Parathyroid adenoma (tissue), 2 donors: ENCODE measurements at regions not wholly inside any gene's neighbourhood (a gene's known extent, or its start where the extent isn't known, plus 50 kb on each side); places are given as distances from the start of the nearest gene placed in this dataset.

Experiments used
- H2AFZ ChIP-seq: fragments of 300-600 bp; sonication (generic); one replicate; pipeline ENCODE4 v1.7.0; 2017; ENCODE audit warnings: antibody characterized with exemption, mild to moderate bottlenecking
- H3K27ac ChIP-seq: fragments of 300-600 bp; sonication (generic); one replicate; pipeline ENCODE4 v1.7.0; 2017
- H3K27me3 ChIP-seq: fragments of 300-600 bp; sonication (generic); one replicate; pipeline ENCODE4 v1.7.0; 2017; ENCODE audit warnings: low read length; ENCODE audit not compliant: control insufficient read depth, insufficient read depth
- H3K36me3 ChIP-seq: fragments of 300-600 bp; sonication (generic); one replicate; pipeline ENCODE4 v1.7.0; 2017; ENCODE audit warnings: low read length; ENCODE audit not compliant: control insufficient read depth, insufficient read depth
- H3K4me1 ChIP-seq: fragments of 300-600 bp; sonication (generic); one replicate; pipeline ENCODE4 v1.7.0; 2017; ENCODE audit warnings: control low read depth
- H3K4me2 ChIP-seq: fragments of 300-600 bp; sonication (generic); one replicate; pipeline ENCODE4 v1.7.0; 2017; ENCODE audit warnings: low read length
- H3K4me3 ChIP-seq: fragments of 300-600 bp; sonication (generic); one replicate; pipeline ENCODE4 v1.7.0; 2017; ENCODE audit warnings: low read depth, low read length
- H3K79me2 ChIP-seq: fragments of 300-600 bp; sonication (generic); one replicate; pipeline ENCODE4 v1.7.0; 2017; ENCODE audit warnings: control low read depth
- H3K9ac ChIP-seq: fragments of 300-600 bp; sonication (generic); one replicate; pipeline ENCODE4 v1.7.0; 2017; ENCODE audit warnings: mild to moderate bottlenecking
- H3K9me3 ChIP-seq: fragments of 300-600 bp; sonication (generic); one replicate; pipeline ENCODE4 v1.7.0; 2017; ENCODE audit warnings: low read length; ENCODE audit not compliant: control insufficient read depth
- CTCF ChIP-seq: fragments of 300-600 bp; sonication (generic); IDR thresholded peaks from one replicate; pipeline ENCODE4 v1.7.0; 2017; ENCODE audit warnings: antibody characterized with exemption, mild to moderate bottlenecking
- donor health status: primary hyperparathyroidism.

- Histone ChIP-seq H3K9ac (no peak overlapping the region), H3K4me2 (no peak overlapping the region), H3K36me3 (no peaks in the 10 kb centered on the region), H2AFZ (no peak overlapping the region), H3K4me1 (no peaks in the 10 kb centered on the region), H3K79me2 (no peaks in the 10 kb centered on the region), H3K4me3 (no peak overlapping the region), H3K9me3 (no peaks in the 10 kb centered on the region), H3K27me3 (no peaks in the 10 kb centered on the region), H3K27ac (no peak overlapping the region)
- no peak for TF ChIP-seq CTCF
These were observed 223.9 kb upstream of the KLF4 start for GRCh38 chr9:107713470-107713869.

- no peaks in the 10 kb centered on the region for H3K4me1 ChIP-seq
- no peak for TF ChIP-seq CTCF
These were observed 222.8 kb upstream of the KLF4 start for GRCh38 chr9:107712390-107712789.

GRCh38 chr9:107711542-107711941 is 222.0 kb upstream of the KLF4 start:
- Histone ChIP-seq H3K36me3 (no peaks in the 10 kb centered on the region), H3K27ac (no peak overlapping the region), H3K4me1 (no peaks in the 10 kb centered on the region), H3K27me3 (no peaks in the 10 kb centered on the region), H3K4me3 (no peak overlapping the region), H3K9me3 (no peaks in the 10 kb centered on the region), H3K9ac (no peak overlapping the region), H3K79me2 (no peaks in the 10 kb centered on the region), H3K4me2 (no peak overlapping the region), H2AFZ (no peak overlapping the region)
- TF ChIP-seq CTCF = no peak

More at GRCh38 chr9:107712390-107712789, 222.8 kb upstream of the KLF4 start:
- Histone ChIP-seq H3K27ac (no peak overlapping the region), H3K4me3 (no peak overlapping the region), H3K9me3 (no peaks in the 10 kb centered on the region), H3K79me2 (no peaks in the 10 kb centered on the region), H2AFZ (no peak overlapping the region), H3K4me2 (no peak overlapping the region), H3K36me3 (no peaks in the 10 kb centered on the region), H3K9ac (no peak overlapping the region), H3K27me3 (no peaks in the 10 kb centered on the region)

- H3K79me2 ChIP-seq = no peaks in the 10 kb centered on the region
- no peak overlapping the region for H3K27ac ChIP-seq
- H3K27me3 ChIP-seq = no peaks in the 10 kb centered on the region
- no peak overlapping the region for H3K9ac ChIP-seq
- no peaks in the 10 kb centered on the region for H3K4me1 ChIP-seq
- no peaks in the 10 kb centered on the region for H3K9me3 ChIP-seq
- H2AFZ ChIP-seq = no peak overlapping the region
- H3K4me3 ChIP-seq = no peak overlapping the region
- H3K4me2 ChIP-seq = no peak overlapping the region
- H3K36me3 ChIP-seq = no peaks in the 10 kb centered on the region
- no peak for TF ChIP-seq CTCF
These were observed 221.4 kb upstream of the KLF4 start for GRCh38 chr9:107710953-107711352.

- Histone ChIP-seq H3K27ac (no peak overlapping the region), H3K4me1 (no peaks in the 10 kb centered on the region), H3K79me2 (no peaks in the 10 kb centered on the region), H3K9ac (no peak overlapping the region), H3K36me3 (no peaks in the 10 kb centered on the region), H3K9me3 (no peaks in the 10 kb centered on the region), H3K4me2 (no peak overlapping the region), H3K27me3 (no peaks in the 10 kb centered on the region), H3K4me3 (no peak overlapping the region), H2AFZ (no peak overlapping the region)
- TF ChIP-seq CTCF = no peak
These were observed 221.0 kb upstream of the KLF4 start for GRCh38 chr9:107710546-107710945.
